Spleen (tissue), 11 donors: ENCODE measurements at regions not wholly inside any gene's neighbourhood (a gene's known extent, or its start where the extent isn't known, plus 50 kb on each side); places are given as distances from the start of the nearest gene placed in this dataset.

Experiments
- DNase-seq: peaks from one replicate; pipeline ENCODE4 v3.0.0-alpha.2; 2020
- H3K27ac ChIP-seq, 8 donors: fragments of 200-600 bp; sonication (generic) in 7 of 8; 1 replicate in 4 of 8; 2 replicates in 4 of 8; pipeline versions ENCODE4 v1.5.0 to v1.8.0; 2016 to 2021; ENCODE audit warnings: inconsistent platforms in 4 of 8, mild to moderate bottlenecking in 4 of 8, moderate library complexity in 1 of 8
- H3K27me3 ChIP-seq, 7 donors: fragments of 200-600 bp; sonication (generic) in 6 of 7; replicated peaks in 1 of 7; 1 replicate in 4 of 7; 2 replicates in 3 of 7; pipeline versions ENCODE4 v1.5.0 to v1.8.0; 2016 to 2021; ENCODE audit warnings: inconsistent platforms in 3 of 7, mild to moderate bottlenecking in 1 of 7
- H3K36me3 ChIP-seq, 6 donors: fragments of 200-600 bp; sonication (generic) in 5 of 6; 1 replicate in 4 of 6; 2 replicates in 2 of 6; pipeline versions ENCODE4 v1.5.0 to v1.8.0; 2016 to 2021; ENCODE audit warnings: inconsistent platforms in 2 of 6
- H3K4me1 ChIP-seq, 6 donors: fragments of 200-600 bp; sonication (generic) in 5 of 6; 1 replicate in 3 of 6; 2 replicates in 3 of 6; pipeline versions ENCODE4 v1.5.0 to v1.8.0; 2016 to 2021; ENCODE audit warnings: inconsistent platforms in 3 of 6
- H3K4me3 ChIP-seq, 8 donors: fragments of 200-600 bp; sonication (generic) in 7 of 8; 1 replicate in 4 of 8; 2 replicates in 4 of 8; pipeline versions ENCODE4 v1.5.0 to v1.8.0; 2016 to 2021; ENCODE audit warnings: inconsistent platforms in 4 of 8, mild to moderate bottlenecking in 4 of 8, moderate library complexity in 2 of 8
- H3K9me3 ChIP-seq, 8 donors: fragments of 200-600 bp; sonication (generic) in 7 of 8; 1 replicate in 4 of 8; 2 replicates in 4 of 8; pipeline versions ENCODE4 v1.5.0 to v1.8.0; 2016 to 2021; ENCODE audit warnings: inconsistent platforms in 4 of 8
- CTCF ChIP-seq, 11 experiments: fragments of 200-600 bp in 7 of 11; fragments of 450-650 bp in 4 of 11; sonication (generic) in 4 of 11; IDR thresholded peaks in 8 of 11; conservative IDR thresholded peaks in 3 of 11; 1 replicate in 7 of 11; 2 replicates in 4 of 11; pipeline versions ENCODE4 v1.4.0 to v1.8.0; 2016 to 2021; ENCODE audit warnings: antibody characterized with exemption in 11 of 11, inconsistent platforms in 4 of 11, mild to moderate bottlenecking in 1 of 11
- POLR2A ChIP-seq, 3 donors: fragments of 450-650 bp; IDR thresholded peaks; one replicate each; pipeline ENCODE4 v1.5.1; 2017; ENCODE audit warnings: antibody characterized with exemption in 3 of 3, mild to moderate bottlenecking in 1 of 3
- POLR2AphosphoS5 ChIP-seq, 3 donors: sonication (generic); formaldehyde crosslinking; IDR thresholded peaks; one replicate each; pipeline ENCODE4 v1.5.1; 2017; ENCODE audit warnings: antibody characterized with exemption in 3 of 3
- WGBS, 5 donors: extraction: QIAGEN DNeasy Blood & Tissue Kit in 3 of 5; methylation state at CpG; one replicate each; pipeline versions ENCODE4 v1.1.5 to v1.1.7; 2013 to 2018; 5-methylcytosine and 5-hydroxymethylcytosine counted together
- intact Hi-C: fragments of 100-400 bp; cut with DNase I; formaldehyde crosslinking; loops from one replicate; pipeline ENCODE4 v1.15.0; 2023; ENCODE audit warnings: low total_unique reads
- donor health status: healthy with polysubstance abuse.
- donor health status: DM: no; HTN: no; CAD: no; lungs with moderate emphysema.
- donor health status: DM: no; HTN: no; CAD: no.
- donor health status: Bipolar disorder and iron deficiency.
- donor health status: healthy.
- donor health status: DM: no; HTN: no; CAD: no.
- donor health status: DM: yes; HTN: yes; CAD: no.

DNA sequence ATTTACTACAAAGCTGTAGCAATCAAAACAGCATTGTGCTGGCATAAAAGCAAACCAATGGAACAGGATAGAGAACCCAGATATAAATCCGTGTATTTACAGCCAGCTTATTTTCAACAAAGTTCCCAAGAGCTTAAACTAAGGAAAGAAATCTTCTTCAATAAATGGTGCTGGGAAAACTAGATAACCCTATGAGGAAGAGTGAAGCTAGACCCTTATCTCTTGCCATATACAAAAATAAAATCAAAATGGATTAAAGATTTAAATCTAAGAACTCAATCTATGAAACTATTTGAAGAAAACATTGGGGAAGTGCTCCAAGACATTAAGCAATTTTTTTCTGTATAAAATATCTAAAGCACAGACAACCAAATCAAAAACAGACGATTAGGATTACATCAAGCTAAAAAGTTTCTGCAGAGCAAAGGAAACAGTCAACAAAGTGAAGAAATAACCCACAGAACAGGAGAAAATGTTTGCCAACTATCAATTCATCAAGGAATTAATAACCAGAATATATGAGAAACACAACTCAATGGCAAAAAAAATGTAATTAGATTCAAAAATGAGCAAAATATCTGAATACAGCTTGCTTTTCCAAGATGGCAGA is 480.7 kb downstream of the LMO7 start:
- peaks cover 0 to 60% (median 28%) of the 10 kb centered on the region in 8 donors for H3K9me3 ChIP-seq
- TF ChIP-seq CTCF (IDR thresholded peaks at IDR 0.05 in 8 of 11, conservative IDR thresholded peaks at IDR 0.05 in 3 of 11): no peak
- TF ChIP-seq POLR2A (IDR thresholded peaks at IDR 0.05): no peak
- TF ChIP-seq POLR2AphosphoS5 (IDR thresholded peaks at IDR 0.05): no peak
- H3K36me3 ChIP-seq: no peaks in the 10 kb centered on the region
- no peak overlapping the region for H3K27ac ChIP-seq
- H3K4me3 ChIP-seq: no peak overlapping the region
- H3K27me3 ChIP-seq: no peaks in the 10 kb centered on the region
- DNase-seq: no peak
- intact Hi-C loops: no loop called here
- WGBS, 5 donors: 61 to 82% (median 69%) methylated on average over 2 of the region's 2 CpGs
- H3K4me1 ChIP-seq: no peaks in the 10 kb centered on the region

DNA sequence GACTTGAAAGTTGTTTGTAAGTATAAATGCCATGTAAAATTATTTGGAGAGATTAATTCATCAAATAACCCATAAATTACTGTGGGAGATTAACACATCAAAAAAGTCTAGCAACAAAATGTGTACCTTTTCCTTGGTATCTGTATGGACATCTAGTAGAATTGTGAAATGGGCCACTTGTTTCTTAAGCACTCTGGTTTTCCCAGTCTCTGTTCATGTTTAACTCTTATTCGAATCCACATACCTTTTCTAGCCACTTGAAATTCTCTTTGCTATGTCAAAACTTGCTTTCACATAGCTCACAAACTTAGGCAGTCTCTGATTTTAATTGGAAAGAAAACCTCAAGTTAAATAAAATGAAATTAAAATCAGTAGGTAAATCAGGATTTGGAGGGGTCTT is 470.6 kb downstream of the LMO7 start:
- intact Hi-C loops: no loop called here
- no peaks in the 10 kb centered on the region for H3K4me1 ChIP-seq
- 0 to 56% (median 0%) methylated on average over 1 of the region's 1 CpG for WGBS, 5 donors
- H3K27ac ChIP-seq: no peak overlapping the region
- no peak for TF ChIP-seq POLR2AphosphoS5 (IDR thresholded peaks at IDR 0.05)
- no peak for TF ChIP-seq POLR2A (IDR thresholded peaks at IDR 0.05)
- TF ChIP-seq CTCF (IDR thresholded peaks at IDR 0.05 in 8 of 11, conservative IDR thresholded peaks at IDR 0.05 in 3 of 11): no peak
- peaks cover 0 to 13% (median 5%) of the 10 kb centered on the region in 8 donors for H3K9me3 ChIP-seq
- H3K4me3 ChIP-seq: no peak overlapping the region
- H3K27me3 ChIP-seq: no peaks in the 10 kb centered on the region
- no peaks in the 10 kb centered on the region for H3K36me3 ChIP-seq
- DNase-seq: no peak

- no peak for DNase-seq
- no peaks in the 10 kb centered on the region for H3K4me1 ChIP-seq
- no peak overlapping the region for H3K4me3 ChIP-seq
- H3K27ac ChIP-seq: no peak overlapping the region
- H3K9me3 ChIP-seq: no peaks in the 10 kb centered on the region
- intact Hi-C loops: no loop called here
- no peaks in the 10 kb centered on the region for H3K36me3 ChIP-seq
- 73 to 80% (median 76%) methylated on average over 3 of the region's 3 CpGs for WGBS, 5 donors
- TF ChIP-seq POLR2AphosphoS5 (IDR thresholded peaks at IDR 0.05): no peak
- no peak for TF ChIP-seq CTCF (IDR thresholded peaks at IDR 0.05 in 8 of 11, conservative IDR thresholded peaks at IDR 0.05 in 3 of 11)
- H3K27me3 ChIP-seq: no peaks in the 10 kb centered on the region
Measured at GRCh38 chr13:76094645-76095044, 458.5 kb downstream of the LMO7 start.

- Histone ChIP-seq H3K36me3 (no peaks in the 10 kb centered on the region), H3K27ac (no peak overlapping the region), H3K4me3 (no peak overlapping the region), H3K27me3 (no peaks in the 10 kb centered on the region), H3K9me3 (peaks cover 0 to 22% (median 20%) of the 10 kb centered on the region in 8 donors), H3K4me1 (no peaks in the 10 kb centered on the region)
- DNase-seq: no peak
- WGBS, 5 donors: 54 to 77% (median 60%) methylated on average over 4 of the region's 4 CpGs
- no peak for TF ChIP-seq CTCF (IDR thresholded peaks at IDR 0.05 in 8 of 11, conservative IDR thresholded peaks at IDR 0.05 in 3 of 11)
- no peak for TF ChIP-seq POLR2AphosphoS5 (IDR thresholded peaks at IDR 0.05)
- no peak for TF ChIP-seq POLR2A (IDR thresholded peaks at IDR 0.05)
- intact Hi-C loops: no loop called here
Measured at GRCh38 chr13:76091076-76091475, 454.9 kb downstream of the LMO7 start.
